ENCODE measurements at regions not wholly inside any gene's neighbourhood (a gene's known extent, or its start where the extent isn't known, plus 50 kb on each side); places are given as distances from the start of the nearest gene placed in this dataset.

- peak; percentile 15 to 87 for DNase-seq
Observed at GRCh38 chr16:6643080-6643686, 689.5 kb upstream of the RBFOX1 start.

DNA sequence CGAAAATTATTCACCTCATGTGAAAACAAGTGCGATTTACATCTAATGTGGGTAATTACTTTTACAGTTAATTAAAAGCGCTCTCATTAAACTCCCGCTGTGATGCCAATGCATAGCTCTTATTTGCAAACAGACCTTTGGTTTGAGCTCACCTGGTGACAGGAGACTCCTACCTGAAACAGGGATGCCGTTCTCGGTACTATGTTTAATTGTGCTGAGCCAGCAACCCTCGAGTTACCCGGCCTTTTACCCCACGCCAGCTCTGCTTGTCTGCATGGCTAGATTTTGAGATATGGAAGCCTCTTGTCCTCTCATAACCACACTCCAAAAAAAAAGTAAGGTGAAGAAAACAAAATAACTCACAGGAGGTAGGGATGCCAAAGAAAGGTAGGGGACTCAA lies 690.4 kb upstream of the RBFOX1 start:
- DNase-seq: no peak

- DNase-seq: no peak
Observed at GRCh38 chr16:6641091-6641490, 691.6 kb upstream of the RBFOX1 start.

GRCh38 chr16:6636457-6636856 lies 696.2 kb upstream of the RBFOX1 start:
- DNase-seq: no peak

GRCh38 chr16:6634151-6634550 lies 698.5 kb upstream of the RBFOX1 start:
- no peak for DNase-seq

DNA sequence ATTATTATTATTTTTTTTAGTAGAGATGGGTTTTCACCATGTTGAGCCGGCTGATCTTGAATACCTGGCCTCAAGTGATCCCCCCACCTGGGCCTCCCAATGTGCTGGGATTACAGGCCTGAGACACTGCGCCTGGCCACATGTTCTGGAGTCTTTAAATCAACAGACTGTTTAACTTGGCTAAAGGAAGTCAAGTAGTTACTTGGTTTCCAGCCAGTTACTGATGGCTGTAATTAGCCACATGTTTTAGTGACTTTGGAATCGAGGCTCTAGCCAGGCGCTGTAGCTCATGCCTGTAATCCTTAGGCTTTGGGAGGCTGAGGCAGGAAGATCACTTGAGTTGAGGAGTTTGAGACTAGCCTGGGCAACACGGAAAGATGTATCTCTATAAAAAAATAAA lies 699.2 kb upstream of the RBFOX1 start:
- DNase-seq: no peak

- DNase-seq: no peak
Observed at GRCh38 chr16:6629110-6629509, 703.5 kb upstream of the RBFOX1 start.

DNA sequence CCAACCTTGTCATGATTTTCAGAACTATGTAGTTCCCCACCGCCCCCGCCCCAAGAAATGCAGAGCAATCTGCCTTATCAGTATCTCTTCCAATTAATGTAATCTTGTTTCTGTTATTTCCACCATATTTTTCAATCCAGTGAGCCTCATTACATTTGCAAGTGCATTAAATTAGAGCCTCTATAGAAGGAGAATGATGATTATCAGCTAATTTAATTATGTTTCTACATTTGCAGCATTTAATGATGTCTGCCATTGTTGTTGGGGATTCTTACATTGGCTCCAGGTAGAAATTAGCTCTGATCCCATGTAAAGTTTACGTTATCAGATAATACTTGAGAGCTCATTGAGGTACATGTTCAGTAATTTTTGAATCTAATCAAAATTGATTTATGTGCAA lies 707.0 kb upstream of the RBFOX1 start:
- no peak for DNase-seq

DNA sequence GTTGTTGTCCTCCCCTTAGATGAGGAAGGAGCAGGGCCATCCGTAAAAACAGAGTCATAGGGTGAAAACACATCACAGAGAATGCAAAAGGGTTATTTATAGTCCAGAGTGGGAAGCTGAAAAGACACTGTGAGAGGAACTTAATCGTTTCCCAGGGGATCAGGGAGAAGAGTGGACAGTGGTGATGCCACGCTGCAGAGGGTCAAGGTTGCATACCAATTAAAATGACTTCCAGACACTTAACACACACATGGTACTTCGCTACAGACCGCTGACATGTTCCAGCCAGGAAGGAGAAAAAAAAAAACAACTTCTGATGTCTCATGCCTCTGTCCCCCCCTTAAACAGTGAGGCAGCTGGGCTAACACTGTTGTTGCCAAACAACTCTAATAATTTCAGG lies 713.8 kb upstream of the RBFOX1 start:
- no peak for DNase-seq

GRCh38 chr16:6616746-6617145 lies 715.9 kb upstream of the RBFOX1 start:
- no peak for DNase-seq

DNA sequence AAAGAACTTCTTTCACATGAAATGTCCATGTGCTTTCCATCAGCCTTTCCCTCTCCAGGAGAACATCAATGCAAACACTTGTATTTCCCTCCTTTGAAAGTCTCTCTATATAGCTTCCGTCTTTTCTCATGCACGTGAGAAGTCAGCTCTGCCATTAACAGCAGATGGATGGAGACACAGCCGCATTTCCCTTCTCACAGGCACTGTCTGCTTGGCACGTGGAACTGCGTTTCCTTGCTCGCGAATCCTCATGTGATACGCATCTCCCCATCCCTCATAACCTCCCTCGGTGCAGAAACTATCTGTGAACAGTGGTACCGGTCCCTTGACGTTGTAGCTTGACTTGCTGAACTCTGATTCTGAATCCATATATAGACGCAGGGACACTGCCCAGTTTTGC lies 717.0 kb upstream of the RBFOX1 start:
- DNase-seq: no peak

DNA sequence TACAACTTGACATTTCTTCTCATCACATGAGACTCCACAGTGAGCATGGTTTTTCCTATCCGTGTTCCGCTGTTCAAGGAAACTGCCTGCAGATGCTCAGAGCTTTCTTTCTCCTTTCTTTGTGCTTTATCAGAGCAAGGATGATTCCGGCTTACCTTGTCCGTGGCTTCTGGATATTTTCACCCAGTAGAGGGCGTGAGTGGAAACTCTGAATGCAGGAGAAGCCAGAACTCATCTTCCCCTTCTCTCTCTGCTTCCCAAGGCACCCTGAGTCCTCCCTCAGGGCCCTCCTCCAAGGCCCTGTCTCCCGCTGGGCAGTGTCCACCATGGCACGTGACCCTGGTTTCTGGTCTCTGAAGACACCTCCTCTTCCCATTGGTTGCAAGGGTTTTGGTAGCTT lies 721.1 kb upstream of the RBFOX1 start:
- no peak for DNase-seq

DNA sequence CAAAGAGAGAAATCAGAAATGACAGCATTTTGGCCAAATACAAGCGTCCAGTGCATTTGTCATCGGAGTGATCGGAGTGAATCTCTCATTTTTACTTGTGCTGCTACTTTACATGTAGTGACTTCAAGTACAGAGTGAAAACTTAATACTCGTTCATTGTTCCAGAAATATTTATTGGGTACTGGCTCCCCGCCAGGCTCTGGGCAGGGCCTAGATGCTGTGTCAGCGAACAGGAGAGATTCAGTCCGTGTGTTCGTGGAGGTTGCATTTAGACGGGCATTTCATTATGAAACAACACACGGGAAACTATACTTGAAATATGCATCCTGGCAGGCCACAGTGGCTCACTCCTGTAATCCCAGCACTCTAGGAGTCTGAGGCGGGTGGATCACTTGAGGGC lies 727.2 kb upstream of the RBFOX1 start:
- DNase-seq: no peak

DNA sequence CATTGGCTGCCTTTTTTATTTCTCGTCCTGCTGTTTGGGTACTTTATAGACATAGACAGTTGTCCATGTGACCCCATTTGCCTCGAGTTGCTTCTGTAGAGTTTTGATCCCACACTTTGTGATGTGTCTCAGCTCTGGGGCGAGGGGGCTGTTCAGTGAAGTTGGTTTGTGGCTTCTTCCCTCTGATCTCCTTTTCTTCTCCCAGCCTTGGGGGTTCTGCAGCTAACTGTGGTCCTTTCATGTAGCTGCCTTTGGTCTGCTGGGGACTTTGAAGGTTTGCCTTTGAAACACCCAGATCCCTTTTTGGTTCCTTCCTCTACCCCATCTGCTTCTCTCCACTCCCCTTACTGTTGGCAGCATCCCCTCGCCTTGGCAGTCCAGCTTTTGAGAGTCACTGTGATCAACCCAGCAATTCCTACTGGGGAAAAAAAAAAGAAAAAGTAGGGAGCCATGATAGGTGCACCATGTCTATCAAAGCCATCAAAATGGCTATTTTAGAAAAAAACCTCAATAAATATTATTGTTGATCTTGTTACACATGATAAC lies 728.8 kb upstream of the RBFOX1 start:
- no peak for DNase-seq

GRCh38 chr16:6602405-6602804 lies 730.2 kb upstream of the RBFOX1 start:
- no peak for DNase-seq

GRCh38 chr16:6600167-6600566 lies 732.5 kb upstream of the RBFOX1 start:
- DNase-seq: no peak

DNA sequence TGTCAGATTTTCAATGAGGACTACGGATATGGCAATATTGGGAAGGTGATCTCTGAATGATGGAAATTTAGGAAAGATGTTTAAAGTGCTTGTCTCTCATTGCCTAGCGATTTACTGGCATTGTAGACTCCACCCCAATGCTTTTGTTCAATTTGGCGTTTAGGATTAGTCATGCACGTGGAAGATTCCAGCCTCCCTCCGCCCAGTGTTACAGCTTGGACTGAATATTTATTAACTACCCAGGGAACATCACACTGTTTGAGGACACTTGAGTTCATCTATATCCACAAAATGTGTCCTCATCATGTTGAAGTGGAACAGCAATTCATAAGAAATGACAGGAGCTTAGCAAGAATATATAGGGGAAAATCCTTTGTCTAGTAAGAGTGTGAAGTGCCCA lies 738.8 kb upstream of the RBFOX1 start:
- DNase-seq: no peak

- DNase-seq: no peak
Observed at GRCh38 chr16:6576606-6577005, 756.0 kb upstream of the RBFOX1 start.

GRCh38 chr16:6576113-6576512 lies 756.5 kb upstream of the RBFOX1 start:
- DNase-seq: no peak

DNA sequence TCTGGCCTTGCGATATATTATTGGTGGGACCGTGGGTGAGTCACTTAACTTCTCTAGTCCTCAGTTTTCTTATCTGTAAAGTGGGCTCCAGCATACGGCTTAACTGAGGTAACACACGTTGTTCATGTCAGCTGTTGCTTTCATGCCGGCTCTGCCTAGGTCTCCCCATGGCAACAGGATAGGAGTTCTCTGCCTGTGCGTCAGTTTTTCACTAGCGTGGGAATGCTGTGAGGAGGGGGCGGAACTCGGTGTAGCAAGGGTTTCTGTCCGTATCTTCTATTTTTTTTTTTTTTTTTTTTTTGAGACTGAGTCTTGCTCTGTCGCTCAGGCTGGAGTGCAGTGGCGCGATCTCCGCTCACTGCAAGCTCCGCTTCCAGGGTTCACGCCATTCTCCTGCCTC lies 758.5 kb upstream of the RBFOX1 start:
- DNase-seq: no peak

- DNase-seq: no peak
Observed at GRCh38 chr16:6573577-6573976, 759.1 kb upstream of the RBFOX1 start.

DNA sequence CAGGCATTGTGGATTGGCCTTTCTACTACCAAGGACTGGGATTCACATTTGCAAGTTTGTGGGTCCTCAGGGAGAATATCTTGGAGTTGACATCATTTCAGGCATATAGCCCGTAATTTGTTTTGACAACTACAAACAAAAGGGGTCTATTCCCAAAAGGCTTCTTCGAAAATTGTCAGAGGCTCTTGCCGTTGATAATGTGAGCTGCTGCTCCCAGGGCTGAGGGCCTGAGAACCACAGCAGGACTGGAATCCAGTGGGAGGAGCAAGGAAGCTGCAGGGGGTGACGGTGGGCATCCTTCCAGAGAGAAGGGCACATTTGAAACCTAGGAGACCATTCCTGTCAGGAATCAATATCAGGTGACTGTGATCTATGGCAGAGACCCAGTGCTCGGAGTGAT lies 761.6 kb upstream of the RBFOX1 start:
- no peak for DNase-seq

GRCh38 chr16:6570530-6570929 lies 762.1 kb upstream of the RBFOX1 start:
- no peak for DNase-seq

GRCh38 chr16:6562986-6563385 lies 769.7 kb upstream of the RBFOX1 start:
- DNase-seq: no peak

DNA sequence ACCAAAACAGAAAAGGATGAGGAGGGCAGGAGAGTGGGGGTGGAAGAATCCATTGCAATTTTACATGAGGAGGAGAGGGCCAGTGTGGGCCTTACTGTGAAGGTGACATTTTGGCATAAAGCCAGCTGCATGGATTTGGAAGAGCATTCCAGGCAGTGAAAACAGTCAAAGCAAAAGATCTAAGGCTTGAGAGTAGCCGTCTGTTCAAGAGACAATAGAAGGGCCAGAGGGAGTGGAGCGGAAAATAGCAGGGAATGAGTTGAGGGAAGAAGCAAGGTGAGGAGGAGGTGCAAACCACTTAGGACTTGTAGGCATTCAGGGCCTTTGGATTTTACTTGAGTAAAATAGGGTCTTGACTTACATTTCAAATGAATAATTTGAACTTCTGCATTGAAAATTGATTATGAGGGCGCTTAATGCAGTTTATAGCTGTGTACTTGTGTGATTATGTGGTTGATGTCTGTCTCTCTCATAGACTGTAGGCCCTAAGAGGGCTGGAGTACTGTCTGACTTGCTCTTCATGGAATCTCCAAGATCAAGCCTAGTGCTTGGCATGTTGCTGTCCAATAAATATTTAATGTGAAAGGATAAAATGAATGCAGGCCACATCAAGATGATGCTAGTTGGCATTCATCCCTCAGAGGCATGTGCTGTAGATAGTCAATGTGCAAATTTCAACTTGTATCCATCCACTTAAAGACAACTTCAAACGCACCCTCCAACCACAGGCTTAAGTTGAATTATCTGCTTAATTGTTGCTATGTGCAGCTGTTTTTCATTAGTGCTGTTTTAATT lies 772.1 kb upstream of the RBFOX1 start:
- DNase-seq: no peak

All from inflammatory macrophage treated with lipopolysaccharide for 1 hour (primary cell).